DMS114 treated with DMSO at 0.1 percent for 48 hours (cell line): ENCODE measurements at regions not wholly inside any gene's neighbourhood (a gene's known extent, or its start where the extent isn't known, plus 50 kb on each side); places are given as distances from the start of the nearest gene placed in this dataset.
"Not testable (repeated sequence)": the region's sequence is repeated elsewhere in the genome, so short reads cannot be mapped to it uniquely, and the experiment has no call there.

Source experiments
- DNase-seq: peaks from one replicate; lab custom pipeline; 2025; ENCODE audit not compliant: unreplicated experiment; lab: John Stamatoyannopoulos, UW

DNA sequence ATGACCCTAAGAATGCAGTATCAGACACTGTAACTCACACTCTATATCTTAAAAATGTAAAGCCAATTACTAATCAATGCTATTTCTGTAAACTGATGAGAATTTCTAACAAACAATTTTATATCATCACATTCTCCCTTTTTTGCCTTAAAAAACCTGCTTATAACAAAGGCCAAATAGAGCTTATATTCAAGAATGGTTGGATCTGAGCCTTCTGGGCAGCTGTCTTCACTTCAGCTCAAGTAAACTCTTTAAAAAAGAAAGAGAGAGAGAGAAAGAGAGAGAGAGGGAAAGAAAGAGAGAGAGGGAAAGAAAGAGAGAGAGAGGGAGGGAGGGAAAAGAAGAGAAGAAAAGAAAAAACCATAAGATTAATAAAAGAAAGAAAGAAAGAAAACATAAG is 231.8 kb downstream of the KCNE4 start:
- DNase-seq: no peak

DNA sequence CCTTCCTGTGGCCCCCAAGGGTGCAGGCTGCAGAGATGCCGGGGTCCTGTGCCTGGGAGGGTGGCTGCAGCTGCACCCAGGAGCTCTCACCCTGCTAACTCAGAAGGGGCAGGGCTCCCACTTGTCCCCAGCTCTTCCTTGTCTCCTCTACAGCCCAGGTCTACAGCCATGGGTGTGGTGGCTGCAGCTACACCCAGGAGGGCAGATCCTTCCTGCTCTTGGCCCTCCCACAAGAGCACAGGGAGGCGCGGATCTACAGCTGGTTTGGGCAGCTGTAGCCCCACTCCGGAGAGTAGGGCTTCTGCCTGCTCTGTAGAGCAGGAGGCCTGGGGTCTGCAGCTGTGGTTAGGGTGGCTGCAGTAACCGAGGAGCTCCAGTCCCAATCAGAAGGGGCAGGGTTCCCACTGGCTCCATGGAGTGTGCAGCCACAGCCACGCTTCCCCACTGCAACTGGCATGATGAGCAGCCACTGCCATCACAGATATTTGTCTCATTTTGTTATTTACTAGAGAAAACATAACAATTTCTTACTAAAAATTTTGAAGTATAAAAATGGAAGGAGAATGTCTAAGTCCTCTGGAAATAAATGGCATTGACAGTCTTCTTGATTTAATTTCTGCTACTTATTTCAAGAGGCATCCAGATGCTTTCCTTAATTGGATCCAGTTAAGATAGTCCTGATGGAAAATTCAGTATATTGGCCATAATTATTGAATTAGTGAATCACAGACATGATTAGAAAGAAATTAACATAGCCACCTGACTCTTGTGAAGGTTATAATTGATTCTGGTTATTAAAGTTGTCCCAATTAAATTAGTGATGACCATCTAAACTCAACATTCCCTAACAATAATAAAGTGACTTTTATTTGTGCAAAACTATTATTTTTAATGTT is 233.6 kb downstream of the KCNE4 start:
- DNase-seq: no peak

DNA sequence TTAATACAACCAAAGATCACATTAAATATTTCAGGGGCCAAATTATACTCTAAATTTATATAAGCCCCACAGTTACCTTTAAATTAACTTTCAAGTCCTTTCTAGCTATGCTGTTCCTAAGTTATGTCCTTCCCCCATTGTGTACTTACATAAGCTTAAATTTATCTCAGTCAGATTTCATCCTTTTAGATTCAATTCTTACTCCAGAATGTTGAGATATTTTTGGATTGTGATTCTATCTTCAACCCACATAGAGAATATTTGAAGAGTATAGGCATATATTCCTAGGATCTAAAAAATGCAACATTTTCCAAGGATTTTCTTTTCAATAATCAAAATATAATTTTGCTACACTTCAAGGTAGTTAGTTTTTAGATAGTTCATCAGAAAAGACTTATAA is 242.8 kb downstream of the KCNE4 start:
- no peak for DNase-seq

DNA sequence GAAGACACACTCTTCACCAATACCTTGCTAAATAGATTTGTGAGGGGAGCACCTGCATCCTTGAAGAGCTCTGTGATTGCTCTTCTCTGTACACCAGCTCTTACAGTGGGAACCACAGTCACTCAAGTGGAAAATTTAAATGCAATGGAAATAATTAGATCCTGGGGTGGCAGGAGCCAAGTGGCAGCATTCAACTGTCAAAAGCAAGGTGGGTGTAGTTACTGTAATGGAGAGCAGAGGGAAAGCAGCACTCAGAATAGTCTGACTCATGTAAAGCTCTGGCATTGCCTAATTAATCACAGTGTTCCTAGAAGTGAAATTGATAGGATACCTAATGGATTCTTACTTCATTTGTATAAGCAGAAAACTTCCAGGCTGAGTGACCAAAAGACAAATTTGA is 245.8 kb downstream of the KCNE4 start:
- no peak for DNase-seq

DNA sequence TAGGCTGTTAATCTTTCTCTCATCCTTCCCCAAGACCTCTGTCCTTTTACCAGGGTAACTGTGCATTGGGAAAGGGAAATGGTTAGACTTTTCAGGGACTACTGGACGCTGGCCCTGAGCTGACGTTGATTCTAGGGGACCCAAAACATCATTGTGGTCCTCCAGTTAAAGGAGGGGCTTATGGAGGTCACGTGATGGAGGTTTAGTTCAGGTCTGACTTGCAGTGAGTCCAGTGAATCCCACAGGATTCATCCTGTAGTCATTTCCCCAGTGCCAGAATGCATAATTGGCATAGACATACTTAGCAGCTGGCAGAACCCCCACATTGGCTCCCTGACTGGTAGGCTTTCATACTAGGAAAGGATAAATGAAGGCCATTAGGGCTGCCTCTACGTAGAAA is 246.3 kb downstream of the KCNE4 start:
- DNase-seq: not testable (repeated sequence)

DNA sequence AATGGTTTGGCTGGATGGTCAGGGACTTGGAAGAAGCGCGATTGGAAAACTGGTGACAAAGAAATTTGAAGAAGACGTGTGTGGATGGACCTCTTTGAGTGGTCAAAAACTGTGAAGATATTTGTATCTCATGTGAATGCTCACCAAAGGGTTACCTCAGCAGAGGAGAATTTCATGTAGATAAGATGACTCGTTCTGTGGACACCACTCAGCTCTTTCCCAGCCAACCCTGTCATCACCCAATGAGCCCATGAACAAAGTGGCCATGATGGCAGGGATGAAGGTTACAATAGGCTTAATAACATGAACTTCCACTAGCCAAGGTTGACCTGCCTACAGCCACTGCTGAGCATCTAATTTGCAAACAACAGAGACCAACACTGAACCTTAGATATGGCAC is 248.3 kb downstream of the KCNE4 start:
- DNase-seq: no peak

DNA sequence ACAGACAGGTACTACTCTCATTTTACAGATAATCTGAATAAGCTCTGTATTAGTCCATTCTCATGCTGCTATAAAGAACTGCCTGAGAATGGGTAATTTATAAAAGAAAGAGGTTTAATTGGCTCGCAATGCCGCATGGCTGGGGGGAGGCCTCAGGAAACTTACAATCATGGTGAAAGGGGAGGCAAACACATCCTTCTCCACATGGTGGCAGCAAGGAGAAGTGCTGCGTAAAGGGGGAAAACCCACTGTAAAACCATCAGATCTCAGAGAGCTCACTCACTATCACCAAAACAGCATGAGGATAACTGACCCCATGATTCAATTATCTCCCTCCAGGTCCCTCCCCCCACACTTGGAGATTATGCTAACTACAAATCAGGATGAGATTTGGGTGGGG is 254.4 kb downstream of the KCNE4 start:
- peak; percentile 2 for DNase-seq

DNA sequence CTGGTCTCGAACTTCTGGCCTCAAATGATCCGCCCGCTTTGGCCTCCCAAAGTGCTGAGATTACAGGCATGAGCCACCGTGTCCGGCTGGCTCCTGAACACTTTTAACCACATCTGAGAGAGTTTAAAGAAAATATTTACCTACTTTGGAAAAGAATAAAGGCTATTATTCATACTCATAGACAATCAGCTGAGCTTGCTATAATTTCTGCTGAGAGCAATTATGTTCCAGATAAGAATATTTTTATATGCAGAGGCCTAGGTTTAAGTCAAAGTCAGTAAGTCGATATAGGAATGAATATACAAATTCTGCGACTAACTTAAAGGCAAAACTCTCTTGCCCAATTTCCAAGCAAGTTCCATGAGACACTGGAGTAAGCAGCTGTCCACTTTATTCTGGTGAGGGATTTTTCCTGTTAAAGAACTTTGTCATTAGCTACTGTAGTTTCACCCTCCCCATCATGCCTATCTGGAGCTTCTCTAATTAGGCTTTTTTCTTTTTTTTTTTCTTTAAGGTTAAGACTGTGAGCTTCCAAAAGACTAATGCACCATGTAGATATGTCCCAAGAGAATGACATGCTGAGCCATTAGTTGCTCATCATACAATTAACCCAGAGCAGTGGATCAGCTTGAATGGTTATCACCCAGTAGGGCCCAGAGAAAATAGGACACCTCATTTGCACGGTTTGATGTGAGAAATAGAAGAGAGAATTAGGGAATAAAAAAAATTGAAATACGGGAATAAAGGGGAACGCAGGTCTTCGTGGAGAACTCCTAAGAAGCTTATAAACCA is 260.1 kb downstream of the KCNE4 start:
- no peak for DNase-seq

DNA sequence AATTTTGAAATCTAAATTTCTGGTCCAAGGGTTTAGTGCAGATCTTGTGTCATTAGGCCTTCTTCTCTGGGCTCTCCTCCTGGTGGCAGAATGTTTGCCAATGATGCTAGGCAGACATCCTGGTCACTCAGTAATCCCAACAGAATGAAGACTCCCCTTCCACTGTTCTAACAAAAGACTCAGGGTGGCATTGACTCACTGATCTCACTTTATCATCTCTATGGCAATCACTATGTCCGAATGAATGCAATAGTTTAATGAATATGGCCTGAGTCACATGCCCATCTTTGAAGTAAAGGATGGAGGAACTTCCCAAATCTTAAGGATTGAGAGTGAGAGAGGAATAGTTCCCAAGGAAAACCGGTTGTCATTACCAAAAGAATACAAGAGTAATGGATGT is 261.1 kb downstream of the KCNE4 start:
- no peak for DNase-seq

DNA sequence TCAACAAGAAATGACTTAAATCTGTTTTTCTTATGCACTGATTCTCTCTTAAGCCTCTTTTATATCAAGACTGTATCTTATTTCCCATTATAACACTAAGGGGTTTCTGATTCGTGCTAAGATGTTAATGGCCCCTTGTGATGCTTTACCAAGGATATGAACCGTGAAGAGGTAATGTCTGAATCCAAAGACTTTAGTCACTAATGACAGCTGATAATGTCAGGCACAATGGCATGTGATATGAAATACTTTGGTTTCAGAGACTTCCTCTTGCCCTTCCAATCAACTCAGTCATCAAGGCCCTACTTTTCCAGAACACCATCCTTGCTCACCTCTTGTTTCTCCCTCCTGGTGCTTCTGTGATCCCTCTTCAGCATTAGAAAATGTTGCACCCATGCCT is 262.8 kb downstream of the KCNE4 start:
- no peak for DNase-seq

DNA sequence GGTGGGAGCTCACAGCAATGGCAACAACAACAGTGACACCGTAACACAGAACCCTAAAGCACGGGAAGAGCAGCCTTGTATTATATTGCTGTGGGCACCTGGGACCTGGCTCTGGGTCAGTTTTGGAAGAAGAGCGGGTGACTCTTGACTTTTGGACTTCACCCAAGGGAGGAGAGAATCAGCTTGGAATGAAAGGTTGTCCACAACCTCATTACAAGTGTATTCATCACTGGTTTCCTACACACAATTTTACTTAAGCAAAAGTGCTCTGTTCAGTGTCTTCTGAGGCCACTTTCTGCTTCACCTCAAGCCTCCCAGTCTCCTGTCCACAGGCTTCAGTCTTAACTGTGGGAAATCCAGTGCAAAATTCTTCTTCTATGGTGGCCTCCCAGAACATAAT is 263.8 kb downstream of the KCNE4 start:
- no peak for DNase-seq

DNA sequence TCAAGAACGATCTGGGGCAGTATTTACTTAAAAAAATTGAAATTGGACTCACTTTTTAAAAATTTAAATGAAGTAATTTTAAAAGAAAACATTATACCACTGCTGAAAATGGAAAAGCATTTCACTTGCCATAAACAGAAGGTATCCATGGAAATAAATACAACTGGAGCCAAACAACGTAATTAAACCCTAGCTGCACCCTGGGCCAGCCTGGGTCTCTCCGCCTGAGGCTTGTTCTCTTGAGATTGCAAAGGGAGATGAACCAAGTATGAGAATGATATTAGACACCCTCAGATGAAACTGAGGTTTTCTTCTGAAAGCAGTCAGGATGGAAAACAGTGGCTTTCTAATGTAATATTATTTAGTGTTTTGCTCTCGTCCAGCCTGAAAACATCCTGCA is 264.4 kb downstream of the KCNE4 start:
- DNase-seq: no peak

DNA sequence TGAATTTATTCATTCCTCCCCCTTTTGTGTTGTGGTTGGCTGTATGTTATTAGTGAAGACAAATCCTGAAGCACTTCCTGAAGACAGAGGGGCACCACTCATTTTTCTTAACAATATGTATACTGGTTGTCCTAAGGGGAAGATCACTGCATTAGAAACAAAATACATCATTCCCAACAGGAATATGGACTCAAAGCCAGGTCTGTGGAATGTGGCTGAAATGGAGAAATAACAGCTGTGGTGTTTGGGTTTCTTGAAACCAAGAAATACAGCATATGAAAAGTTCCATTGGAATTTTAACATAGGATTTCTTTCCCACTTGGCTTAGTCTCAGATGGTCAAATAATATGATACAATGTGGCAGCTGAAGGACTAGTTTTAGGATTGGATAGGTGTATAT is 267.6 kb downstream of the KCNE4 start:
- no peak for DNase-seq

DNA sequence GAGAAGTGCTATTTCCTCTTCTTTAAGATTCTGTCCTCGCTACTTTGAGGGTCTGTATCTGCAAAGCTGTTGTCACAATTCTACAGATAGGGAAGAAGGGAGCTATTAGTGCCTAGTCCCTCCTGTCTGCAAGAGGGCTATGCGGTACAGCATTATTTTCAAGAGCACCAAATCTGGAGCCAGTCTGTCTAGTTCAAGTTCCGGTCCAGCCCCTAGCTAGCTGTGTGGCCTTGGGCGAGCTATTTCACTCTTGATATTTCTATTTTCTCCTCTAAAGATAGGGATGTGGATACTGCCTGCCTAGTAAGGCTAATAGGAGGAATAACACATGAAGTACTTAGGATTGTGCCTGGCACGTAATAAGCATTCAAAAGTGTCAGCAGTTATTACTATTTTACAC is 272.4 kb downstream of the KCNE4 start:
- DNase-seq: no peak

DNA sequence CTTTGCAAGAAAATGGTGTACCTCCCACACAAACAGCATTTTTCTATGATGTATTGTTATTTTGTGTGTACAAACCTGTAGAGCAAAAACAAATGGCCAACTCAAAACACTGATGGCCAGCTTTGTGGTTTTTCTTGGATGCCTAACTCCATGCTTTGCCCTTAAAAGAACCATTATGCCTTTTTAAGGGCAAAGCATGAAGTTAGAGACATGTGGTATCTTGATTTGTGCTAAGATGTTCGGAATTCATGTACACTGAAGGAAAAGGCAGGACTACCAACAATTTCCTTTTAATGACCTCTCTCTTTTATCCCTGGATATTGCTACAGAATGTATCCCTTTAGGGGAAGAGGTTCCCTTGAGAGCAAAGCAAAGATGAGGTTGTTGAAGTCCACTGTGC is 273.6 kb downstream of the SCG2 start:
- no peak for DNase-seq

DNA sequence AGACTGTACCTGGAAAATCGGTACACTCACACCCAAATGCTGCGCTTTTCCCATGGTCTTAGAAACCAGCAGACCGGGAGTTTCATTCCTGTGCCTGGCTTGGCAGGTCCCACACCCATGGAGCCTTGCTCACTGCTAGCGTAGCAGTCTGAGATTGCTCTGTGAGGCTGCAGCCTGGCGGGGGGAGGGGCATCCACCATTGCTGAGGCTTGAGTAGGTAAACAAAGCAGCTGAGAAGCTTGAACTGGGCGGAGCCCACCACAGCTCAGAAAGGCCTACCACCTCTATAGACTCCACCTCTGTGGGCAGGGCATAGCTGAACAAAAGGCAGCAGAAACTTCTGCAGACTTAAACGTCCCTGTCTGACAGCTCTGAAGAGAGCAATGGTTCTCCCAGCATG is 271.4 kb downstream of the SCG2 start:
- DNase-seq: not testable (repeated sequence)

DNA sequence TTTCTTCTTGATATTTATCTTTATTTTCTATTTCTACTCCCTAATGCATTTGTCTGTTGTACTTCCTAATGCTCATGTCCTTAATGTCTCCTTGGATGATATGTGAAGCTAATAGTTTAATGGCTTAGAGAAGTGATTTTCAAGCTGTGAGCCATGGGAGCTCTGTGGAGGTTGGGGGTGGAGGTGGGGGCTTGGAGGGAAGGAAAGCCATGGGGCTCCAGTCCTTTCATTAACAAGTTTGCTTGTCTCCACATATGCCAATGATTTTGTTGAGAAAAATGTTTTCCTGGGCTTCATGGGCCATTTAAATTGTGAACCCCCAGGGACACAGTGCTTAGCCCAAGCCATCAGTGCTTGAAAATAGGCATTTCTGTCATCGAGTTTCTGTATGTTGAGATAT is 264.1 kb downstream of the SCG2 start:
- DNase-seq: no peak

DNA sequence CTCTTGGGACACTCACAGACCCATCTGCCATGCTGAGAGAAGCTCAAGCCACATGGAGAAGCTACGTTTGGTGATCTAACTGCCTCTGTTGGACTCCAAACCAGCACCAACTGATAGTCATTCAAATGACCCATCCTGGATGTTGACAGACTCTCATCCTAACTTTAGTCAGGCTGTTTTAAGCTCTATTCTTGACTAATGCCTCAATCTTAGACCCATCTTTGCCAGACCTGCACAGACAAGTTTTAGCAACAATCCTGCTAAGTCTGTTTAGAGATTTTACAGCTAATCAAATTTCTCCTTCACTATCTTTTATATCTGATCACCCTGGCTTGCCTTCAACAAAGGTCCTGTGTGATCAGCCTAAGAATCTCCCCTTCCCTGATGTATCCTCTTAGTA is 245.1 kb downstream of the SCG2 start:
- DNase-seq: no peak

DNA sequence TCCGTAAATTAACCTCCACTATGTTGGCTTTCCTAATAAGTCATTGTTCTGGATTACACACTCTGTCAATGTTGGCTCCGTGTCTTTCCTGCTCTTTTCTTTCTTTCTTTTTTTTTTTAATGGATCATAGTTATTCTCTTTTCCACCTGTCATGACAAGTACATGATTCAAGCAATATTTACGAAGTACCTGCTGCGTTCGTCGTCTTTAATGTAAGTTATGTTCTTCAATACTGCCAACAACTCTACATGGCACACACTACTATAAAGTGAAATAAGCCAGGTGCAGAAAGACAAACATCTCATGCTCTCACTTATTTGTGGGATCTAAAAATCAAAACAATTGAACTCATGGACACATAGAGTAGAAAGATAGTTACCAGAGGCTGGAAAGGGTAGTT is 239.1 kb downstream of the SCG2 start:
- DNase-seq: no peak

DNA sequence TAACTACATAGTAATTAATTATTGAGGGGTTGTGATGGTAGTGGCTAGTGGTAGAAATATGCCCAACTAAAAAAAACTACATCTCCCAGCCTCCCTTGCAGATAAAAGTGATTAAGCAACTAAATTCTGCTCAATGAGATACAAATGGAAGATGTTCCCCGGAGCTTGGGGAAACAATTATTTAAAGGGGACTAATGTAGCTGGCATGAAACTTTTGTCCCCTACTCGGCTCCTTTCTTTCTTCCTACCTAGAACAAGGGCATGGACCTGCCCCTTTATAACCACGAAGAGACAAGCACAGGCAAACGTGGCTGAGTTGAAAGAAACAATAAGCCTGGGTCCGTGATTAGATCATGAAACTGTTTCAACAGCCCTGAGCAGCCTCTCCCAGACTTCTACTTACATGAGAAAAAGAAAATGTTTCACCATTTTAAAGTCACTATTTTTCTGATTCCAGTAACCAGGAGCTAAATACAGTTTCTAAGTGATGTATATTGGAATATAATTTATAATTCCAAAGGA is 236.9 kb downstream of the SCG2 start:
- DNase-seq: no peak

DNA sequence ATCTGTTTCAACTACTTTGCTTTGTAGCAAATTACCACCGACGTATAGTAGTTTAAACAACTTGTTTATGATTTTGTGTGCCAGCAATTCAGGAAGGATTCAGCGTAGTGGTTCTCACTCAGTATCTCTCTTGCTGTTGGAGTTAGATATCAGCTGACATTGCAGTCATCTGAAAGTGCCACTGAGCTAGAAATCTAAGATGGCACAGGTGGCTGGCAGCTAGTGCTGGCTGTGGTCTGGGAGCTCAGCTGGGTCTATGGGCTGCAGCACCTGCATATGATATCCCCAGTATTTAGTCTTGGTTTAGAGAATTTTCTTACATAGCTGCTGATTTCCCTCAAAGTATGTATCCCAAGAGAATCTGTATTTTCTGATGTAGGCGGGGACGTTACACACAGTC is 235.6 kb downstream of the SCG2 start:
- DNase-seq: no peak

DNA sequence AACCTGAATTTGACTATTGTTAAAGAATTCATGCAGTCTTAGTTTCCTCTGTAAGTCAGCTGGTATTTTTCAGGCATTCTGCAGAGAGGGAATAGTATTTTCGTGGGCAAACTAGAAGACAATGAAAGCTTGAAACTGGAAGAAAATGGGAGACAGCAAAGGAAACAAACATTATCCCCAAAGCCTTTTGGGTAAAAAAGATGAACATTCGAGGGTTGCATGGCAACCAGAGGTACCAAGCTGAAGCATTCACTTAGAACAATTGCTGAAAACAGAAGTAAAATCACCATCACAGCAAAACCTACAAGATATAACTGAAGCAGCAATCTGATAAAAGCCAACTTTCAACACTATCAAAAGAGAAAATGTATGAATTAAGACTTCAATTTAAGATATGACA is 233.7 kb downstream of the SCG2 start:
- DNase-seq: no peak
